Mesendoderm (in vitro differentiated cells): ENCODE measurements at regions not wholly inside any gene's neighbourhood (a gene's known extent, or its start where the extent isn't known, plus 50 kb on each side); places are given as distances from the start of the nearest gene placed in this dataset.

Experiments used
- DNase-seq: peaks from one replicate; pipeline ENCODE4 v3.0.0; 2013
- H2AK5ac ChIP-seq: 2 replicates; pipeline ENCODE4 v1.6.1; 2013; ENCODE audit warnings: low read length, inconsistent platforms
- H2BK120ac ChIP-seq: 2 replicates; pipeline ENCODE4 v1.6.1; 2013; ENCODE audit warnings: low read depth, mild to moderate bottlenecking, low read length, moderate library complexity, mixed read lengths
- H2BK15ac ChIP-seq: replicated peaks from 2 replicates; pipeline ENCODE4 v1.6.1; 2013; ENCODE audit warnings: low read depth, mild to moderate bottlenecking, moderate library complexity
- H2BK5ac ChIP-seq: 2 replicates; pipeline ENCODE4 v1.6.1; 2013; ENCODE audit warnings: low read length, inconsistent platforms
- H3K18ac ChIP-seq: 2 replicates; pipeline ENCODE4 v1.6.1; 2013; ENCODE audit warnings: mild to moderate bottlenecking, low read length, mixed read lengths
- H3K23ac ChIP-seq: one replicate; pipeline ENCODE4 v1.6.1; 2013; ENCODE audit warnings: low read length
- H3K27ac ChIP-seq: 2 replicates; pipeline ENCODE4 v1.5.1; 2013; ENCODE audit warnings: low read depth, mild to moderate bottlenecking, inconsistent platforms, low read length, moderate library complexity
- H3K27me3 ChIP-seq: 2 replicates; pipeline ENCODE4 v1.6.1; 2013; ENCODE audit warnings: low read length, control low read depth, mild to moderate bottlenecking, inconsistent platforms; ENCODE audit not compliant: insufficient read depth, poor library complexity
- H3K36me3 ChIP-seq: 2 replicates; pipeline ENCODE4 v1.6.1; 2013; ENCODE audit warnings: low read length, inconsistent platforms; ENCODE audit not compliant: control insufficient read depth, insufficient read depth
- H3K4ac ChIP-seq: one replicate; pipeline ENCODE4 v1.6.1; 2013; ENCODE audit warnings: low read depth, mild to moderate bottlenecking, low read length, moderate library complexity
- H3K4me1 ChIP-seq: 2 replicates; pipeline ENCODE4 v1.6.1; 2013; ENCODE audit warnings: low read depth, low read length, inconsistent platforms; ENCODE audit not compliant: control insufficient read depth
- H3K4me2 ChIP-seq: 2 replicates; pipeline ENCODE4 v1.6.1; 2013; ENCODE audit warnings: low read length
- H3K4me3 ChIP-seq: 2 replicates; pipeline ENCODE4 v1.5.1; 2013; ENCODE audit warnings: mild to moderate bottlenecking, low read length
- H3K56ac ChIP-seq: one replicate; pipeline ENCODE4 v1.6.1; 2013; ENCODE audit warnings: low read length
- H3K79me1 ChIP-seq: 2 replicates; pipeline ENCODE4 v1.6.1; 2013; ENCODE audit warnings: low read length, inconsistent platforms
- H3K79me2 ChIP-seq: 2 replicates; pipeline ENCODE4 v1.6.1; 2013; ENCODE audit warnings: mild to moderate bottlenecking, low read length; ENCODE audit not compliant: control insufficient read depth, insufficient read depth
- H3K9ac ChIP-seq: 2 replicates; pipeline ENCODE4 v1.6.1; 2013; ENCODE audit warnings: low read length, inconsistent platforms
- H4K5ac ChIP-seq: one replicate; pipeline ENCODE4 v1.6.1; 2013; ENCODE audit warnings: low read length
- H4K8ac ChIP-seq: one replicate; pipeline ENCODE4 v1.6.1; 2013; ENCODE audit warnings: low read depth, mild to moderate bottlenecking, control low read depth, low read length, moderate library complexity
- WGBS: extraction: QIAGEN DNeasy Blood & Tissue Kit; methylation state at CpG from one replicate; pipeline ENCODE4 v1.1.7; 2013; ENCODE audit warnings: low lambda C conversion rate, missing lambda C conversion rate; ENCODE audit not compliant: insufficient coverage; ENCODE audit errors: extremely low coverage; 5-methylcytosine and 5-hydroxymethylcytosine counted together

GRCh38 chr1:101323535-101323934 lies 86.7 kb downstream of the S1PR1 start:
- Histone ChIP-seq H3K9ac (no peak overlapping the region), H3K56ac (no peak overlapping the region), H4K8ac (no peak overlapping the region), H2BK15ac (no peak overlapping the region), H3K79me2 (no peaks in the 10 kb centered on the region), H2BK5ac (no peak overlapping the region), H3K4me2 (no peak overlapping the region), H3K4me1 (no peaks in the 10 kb centered on the region), H3K4ac (no peak overlapping the region), H3K4me3 (no peak overlapping the region), H3K36me3 (no peaks in the 10 kb centered on the region), H3K23ac (no peak overlapping the region), H4K5ac (no peak overlapping the region), H2BK120ac (no peak overlapping the region), H3K79me1 (no peaks in the 10 kb centered on the region), H3K18ac (no peak overlapping the region), H3K27ac (no peak overlapping the region), H3K27me3 (no peaks in the 10 kb centered on the region), H2AK5ac (no peak overlapping the region)
- DNase-seq = no peak
- no CpG with 5 or more reads among the region's 1 CpG for WGBS

GRCh38 chr1:101325144-101325543 lies 88.3 kb downstream of the S1PR1 start:
- Histone ChIP-seq H3K4me2 (no peak overlapping the region), H3K27ac (no peak overlapping the region), H4K8ac (no peak overlapping the region), H4K5ac (no peak overlapping the region), H3K4me1 (no peaks in the 10 kb centered on the region), H3K4me3 (no peak overlapping the region), H3K27me3 (no peaks in the 10 kb centered on the region), H2AK5ac (no peak overlapping the region), H3K56ac (no peak overlapping the region), H3K79me2 (no peaks in the 10 kb centered on the region), H3K79me1 (no peaks in the 10 kb centered on the region), H3K4ac (no peak overlapping the region), H2BK5ac (no peak overlapping the region), H2BK120ac (no peak overlapping the region), H3K36me3 (no peaks in the 10 kb centered on the region), H3K18ac (no peak overlapping the region), H2BK15ac (no peak overlapping the region), H3K23ac (no peak overlapping the region), H3K9ac (no peak overlapping the region)
- no CpG with 5 or more reads among the region's 1 CpG for WGBS
- DNase-seq = no peak

GRCh38 chr1:101330427-101331130 lies 93.8 kb downstream of the S1PR1 start:
- H3K36me3 ChIP-seq = no peaks in the 10 kb centered on the region
- no peak overlapping the region for H2BK5ac ChIP-seq
- no peak overlapping the region for H4K8ac ChIP-seq
- H3K79me2 ChIP-seq = no peaks in the 10 kb centered on the region
- no peak overlapping the region for H3K23ac ChIP-seq
- DNase-seq = no peak
- no peak overlapping the region for H3K4me3 ChIP-seq
- no peak overlapping the region for H2BK15ac ChIP-seq
- H3K56ac ChIP-seq = no peak overlapping the region
- H3K4me2 ChIP-seq = no peak overlapping the region
- no peak overlapping the region for H3K4ac ChIP-seq
- no peaks in the 10 kb centered on the region for H3K4me1 ChIP-seq
- no CpG with 5 or more reads among the region's 6 CpGs for WGBS
- H3K9ac ChIP-seq = no peak overlapping the region
- no peak overlapping the region for H2AK5ac ChIP-seq
- H3K18ac ChIP-seq = no peak overlapping the region
- H3K27ac ChIP-seq = no peak overlapping the region
- no peaks in the 10 kb centered on the region for H3K27me3 ChIP-seq
- H4K5ac ChIP-seq = no peak overlapping the region
- no peaks in the 10 kb centered on the region for H3K79me1 ChIP-seq
- H2BK120ac ChIP-seq = no peak overlapping the region

- no peak overlapping the region for H2BK120ac ChIP-seq
- H3K4ac ChIP-seq = no peak overlapping the region
- H3K79me1 ChIP-seq = no peaks in the 10 kb centered on the region
- no peak overlapping the region for H3K27ac ChIP-seq
- H2AK5ac ChIP-seq = no peak overlapping the region
- H3K9ac ChIP-seq = no peak overlapping the region
- no peak overlapping the region for H3K18ac ChIP-seq
- whole genome bisulfite sequencing = no CpG with 5 or more reads among the region's 2 CpGs
- H3K36me3 ChIP-seq = no peaks in the 10 kb centered on the region
- H3K4me3 ChIP-seq = no peak overlapping the region
- H3K56ac ChIP-seq = no peak overlapping the region
- H3K4me1 ChIP-seq = no peaks in the 10 kb centered on the region
- no peak overlapping the region for H4K5ac ChIP-seq
- no peak overlapping the region for H2BK5ac ChIP-seq
- DNase-seq = no peak
- H3K4me2 ChIP-seq = no peak overlapping the region
- no peak overlapping the region for H3K23ac ChIP-seq
- H3K27me3 ChIP-seq = no peaks in the 10 kb centered on the region
- no peaks in the 10 kb centered on the region for H3K79me2 ChIP-seq
- no peak overlapping the region for H4K8ac ChIP-seq
- H2BK15ac ChIP-seq = no peak overlapping the region
Measured at GRCh38 chr1:101331794-101332193, 95.0 kb downstream of the S1PR1 start.

GRCh38 chr1:101332633-101333032 lies 95.8 kb downstream of the S1PR1 start:
- no peak overlapping the region for H2AK5ac ChIP-seq
- H3K4me2 ChIP-seq = no peak overlapping the region
- H2BK15ac ChIP-seq = no peak overlapping the region
- H3K4me1 ChIP-seq = no peaks in the 10 kb centered on the region
- no peak overlapping the region for H4K5ac ChIP-seq
- H3K9ac ChIP-seq = no peak overlapping the region
- H3K56ac ChIP-seq = no peak overlapping the region
- no peaks in the 10 kb centered on the region for H3K36me3 ChIP-seq
- no peak overlapping the region for H2BK5ac ChIP-seq
- H3K18ac ChIP-seq = no peak overlapping the region
- no peaks in the 10 kb centered on the region for H3K79me2 ChIP-seq
- no CpG with 5 or more reads among the region's 1 CpG for WGBS
- H3K4me3 ChIP-seq = no peak overlapping the region
- DNase-seq = no peak
- H4K8ac ChIP-seq = no peak overlapping the region
- H3K4ac ChIP-seq = no peak overlapping the region
- no peaks in the 10 kb centered on the region for H3K27me3 ChIP-seq
- no peak overlapping the region for H2BK120ac ChIP-seq
- H3K23ac ChIP-seq = no peak overlapping the region
- H3K27ac ChIP-seq = no peak overlapping the region
- H3K79me1 ChIP-seq = no peaks in the 10 kb centered on the region

- no peaks in the 10 kb centered on the region for H3K27me3 ChIP-seq
- no peak overlapping the region for H2AK5ac ChIP-seq
- no peaks in the 10 kb centered on the region for H3K36me3 ChIP-seq
- no peak overlapping the region for H2BK15ac ChIP-seq
- H3K79me2 ChIP-seq = no peaks in the 10 kb centered on the region
- no peak overlapping the region for H3K4ac ChIP-seq
- H3K9ac ChIP-seq = no peak overlapping the region
- no peaks in the 10 kb centered on the region for H3K79me1 ChIP-seq
- no peak overlapping the region for H3K18ac ChIP-seq
- H4K5ac ChIP-seq = no peak overlapping the region
- DNase-seq = no peak
- H3K56ac ChIP-seq = no peak overlapping the region
- no peaks in the 10 kb centered on the region for H3K4me1 ChIP-seq
- H3K23ac ChIP-seq = no peak overlapping the region
- H3K4me3 ChIP-seq = no peak overlapping the region
- WGBS = no CpG with 5 or more reads among the region's 4 CpGs
- no peak overlapping the region for H4K8ac ChIP-seq
- no peak overlapping the region for H3K27ac ChIP-seq
- H3K4me2 ChIP-seq = no peak overlapping the region
- no peak overlapping the region for H2BK5ac ChIP-seq
- H2BK120ac ChIP-seq = no peak overlapping the region
Measured at GRCh38 chr1:101333186-101333585, 96.4 kb downstream of the S1PR1 start.
